ENCODE measurements at regions not wholly inside any gene's neighbourhood (a gene's known extent, or its start where the extent isn't known, plus 50 kb on each side); places are given as distances from the start of the nearest gene placed in this dataset.

DNA sequence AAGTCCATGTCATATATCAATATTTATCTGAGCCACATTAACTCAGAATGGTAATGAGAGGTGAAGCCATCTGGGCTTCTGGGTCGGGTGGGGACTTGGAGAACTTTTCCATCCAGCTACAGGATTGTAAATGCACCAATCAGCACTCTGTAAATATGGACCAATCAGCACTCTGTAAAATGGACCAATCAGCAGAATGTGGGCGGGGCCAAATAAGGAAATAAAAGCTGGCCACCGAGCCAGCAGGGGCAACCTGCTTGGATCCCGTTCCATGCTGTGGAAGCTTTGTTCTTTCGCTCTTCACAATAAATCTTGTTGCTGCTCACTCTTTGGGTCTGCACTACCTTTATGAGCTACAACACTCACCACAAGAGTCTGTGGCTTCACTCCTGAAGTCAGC is 253.4 kb downstream of the JRKL start:
- no peak overlapping the region for H3K4me3 ChIP-seq (ENCODE audit: control extremely low read depth in 1 of 5, extremely low read depth in 1 of 5, insufficient read depth in 1 of 5, low read depth in 2 of 5, low read length in 4 of 5)
- no peaks in the 10 kb centered on the region for H3K4me1 ChIP-seq (ENCODE audit: control insufficient read depth in 2 of 2, insufficient read depth in 2 of 2, low read length in 2 of 2)
- peaks cover 0 to 4% (median 0%) of the 10 kb centered on the region in 3 donors for H3K9me3 ChIP-seq (ENCODE audit: control extremely low read depth in 1 of 3, control insufficient read depth in 2 of 3, insufficient read depth in 1 of 3, low read length in 2 of 3)
- H3K36me3 ChIP-seq (replicated peaks in 1 of 2; ENCODE audit: control extremely low read depth in 1 of 2, control insufficient read depth in 1 of 2, extremely low read depth in 1 of 2, insufficient read depth in 2 of 2, low read length in 1 of 2) = no peaks in the 10 kb centered on the region
- no peaks in the 10 kb centered on the region for H3K4me1 Mint-ChIP-seq
- H3K27me3 ChIP-seq (replicated peaks in 1 of 4; ENCODE audit: control extremely low read depth in 1 of 4, control insufficient read depth in 3 of 4, insufficient read depth in 4 of 4, low read length in 3 of 4) = no peaks in the 10 kb centered on the region
- TF ChIP-seq CTCF (IDR thresholded peaks at IDR 0.05) = no peak
- H3K4me2 ChIP-seq (replicated peaks; ENCODE audit: low read depth, low read length, poor library complexity, severe bottlenecking) = no peak overlapping the region
- H3K27ac ChIP-seq (ENCODE audit: low read length in 2 of 2) = no peak overlapping the region
- H3K9me3 Mint-ChIP-seq (ENCODE audit: insufficient read depth) = peaks cover 2% of the 10 kb centered on the region
- CTCF ChIA-PET = no interaction called here
- whole genome bisulfite sequencing (ENCODE audit: insufficient coverage) = 79% methylated on average over 4 of the region's 5 CpGs
- H2AFZ ChIP-seq (ENCODE audit: insufficient read depth, low read depth, low read length, poor library complexity, severe bottlenecking) = no peak overlapping the region
- H4K20me1 ChIP-seq (ENCODE audit: control insufficient read depth, insufficient read depth, low read length, poor library complexity, severe bottlenecking) = no peaks in the 10 kb centered on the region
- POLR2A ChIA-PET = no interaction called here
- no peak overlapping the region for H3K27ac Mint-ChIP-seq
- intact Hi-C loops (cut with micrococcal nuclease) = no loop called here
- ATAC-seq (ENCODE audit: low read depth) (no peak), DNase-seq (no peak)
- no peak overlapping the region for H3K4me3 Mint-ChIP-seq
- H3K27me3 Mint-ChIP-seq = no peaks in the 10 kb centered on the region
- H3K9ac ChIP-seq (ENCODE audit: low read length) = no peak overlapping the region
- H3K79me2 ChIP-seq (ENCODE audit: control insufficient read depth, insufficient read depth, low read length) = no peaks in the 10 kb centered on the region

GRCh38 chr11:96647621-96648020 is 257.8 kb downstream of the JRKL start:
- Mint-ChIP-seq H3K27me3 (no peaks in the 10 kb centered on the region), H3K27ac (no peak overlapping the region), H3K4me1 (no peaks in the 10 kb centered on the region), H3K4me3 (no peak overlapping the region), H3K9me3 (ENCODE audit: insufficient read depth) (peaks cover 2% of the 10 kb centered on the region)
- Histone ChIP-seq H3K9ac (ENCODE audit: low read length) (no peak overlapping the region), H3K79me2 (ENCODE audit: control insufficient read depth, insufficient read depth, low read length) (no peaks in the 10 kb centered on the region), H2AFZ (ENCODE audit: insufficient read depth, low read depth, low read length, poor library complexity, severe bottlenecking) (no peak overlapping the region), H3K9me3 (ENCODE audit: control extremely low read depth in 1 of 3, control insufficient read depth in 2 of 3, insufficient read depth in 1 of 3, low read length in 2 of 3) (peaks cover 0 to 4% (median 0%) of the 10 kb centered on the region in 3 donors), H3K27me3 (replicated peaks in 1 of 4; ENCODE audit: control extremely low read depth in 1 of 4, control insufficient read depth in 3 of 4, insufficient read depth in 4 of 4, low read length in 3 of 4) (no peaks in the 10 kb centered on the region), H3K27ac (ENCODE audit: low read length in 2 of 2) (no peak overlapping the region), H3K36me3 (replicated peaks in 1 of 2; ENCODE audit: control extremely low read depth in 1 of 2, control insufficient read depth in 1 of 2, extremely low read depth in 1 of 2, insufficient read depth in 2 of 2, low read length in 1 of 2) (no peaks in the 10 kb centered on the region), H3K4me2 (replicated peaks; ENCODE audit: low read depth, low read length, poor library complexity, severe bottlenecking) (no peak overlapping the region), H3K4me1 (ENCODE audit: control insufficient read depth in 2 of 2, insufficient read depth in 2 of 2, low read length in 2 of 2) (no peaks in the 10 kb centered on the region), H3K4me3 (ENCODE audit: control extremely low read depth in 1 of 5, extremely low read depth in 1 of 5, insufficient read depth in 1 of 5, low read depth in 2 of 5, low read length in 4 of 5) (no peak overlapping the region), H4K20me1 (ENCODE audit: control insufficient read depth, insufficient read depth, low read length, poor library complexity, severe bottlenecking) (no peaks in the 10 kb centered on the region)
- whole genome bisulfite sequencing (ENCODE audit: insufficient coverage) = no CpG with 5 or more reads among the region's 5 CpGs
- POLR2A ChIA-PET = no interaction called here
- intact Hi-C loops (cut with micrococcal nuclease) = no loop called here
- CTCF ChIA-PET = no interaction called here
- no peak for DNase-seq
- ATAC-seq (ENCODE audit: low read depth) = no peak
- TF ChIP-seq CTCF (IDR thresholded peaks at IDR 0.05) (no peak), EZH2 (IDR thresholded peaks at IDR 0.05; ENCODE audit: borderline replicate concordance, insufficient read depth, low read depth, low read length, poor library complexity, severe bottlenecking) (no peak)
